GM04504 (cell line): ENCODE measurements at regions not wholly inside any gene's neighbourhood (a gene's known extent, or its start where the extent isn't known, plus 50 kb on each side); places are given as distances from the start of the nearest gene placed in this dataset.

Source experiments
- DNase-seq: peaks from one replicate; pipeline ENCODE4 v3.0.0-alpha.2; 2012; ENCODE audit warnings: low read depth

GRCh38 chr6:98137391-98137790, 697.0 kb upstream of the POU3F2 start:
- no peak for DNase-seq

DNA sequence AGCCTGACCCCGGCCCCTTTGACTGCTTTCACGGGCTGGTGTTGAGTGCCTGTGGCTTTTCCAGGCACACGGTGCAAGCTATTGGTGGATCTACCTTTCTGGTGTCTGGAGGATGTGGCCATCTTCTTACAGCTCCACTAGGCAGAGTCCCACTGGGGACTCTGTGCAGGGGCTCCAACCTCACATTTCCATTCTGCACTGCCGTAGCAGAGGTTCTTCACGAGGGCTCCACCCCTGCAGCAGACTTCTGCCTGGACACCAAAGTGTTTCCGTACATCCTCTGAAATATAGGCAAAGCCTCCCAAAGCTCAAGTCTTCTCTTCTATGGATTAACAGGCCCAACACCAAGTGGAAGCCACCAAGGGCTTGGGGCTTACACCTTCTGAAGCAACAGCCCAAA, 691.5 kb upstream of the POU3F2 start:
- no peak for DNase-seq

- DNase-seq, result no peak
These were observed 687.7 kb upstream of the POU3F2 start for GRCh38 chr6:98146656-98147055.

DNA sequence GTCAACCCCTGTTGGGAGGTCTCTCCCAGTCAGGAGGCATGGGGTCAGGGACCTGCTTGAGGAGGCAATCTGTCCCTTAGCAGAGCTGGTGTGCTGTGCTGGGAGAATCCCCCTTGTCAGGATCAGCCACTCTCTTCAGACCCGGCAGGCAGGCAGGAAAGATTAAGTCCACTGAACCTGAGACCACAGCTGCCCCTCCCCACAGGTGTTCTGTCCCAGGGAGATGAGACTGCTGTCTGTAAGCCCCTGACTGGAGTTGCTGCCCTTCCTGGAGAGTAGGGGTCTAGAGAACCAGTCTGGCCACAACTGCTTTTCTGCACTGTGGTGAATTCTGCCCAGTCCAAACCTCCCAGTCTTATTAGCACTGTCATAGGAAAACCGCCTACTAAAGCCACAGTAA, 677.8 kb upstream of the POU3F2 start:
- no peak for DNase-seq

- DNase-seq, result no peak
These were observed 654.8 kb upstream of the POU3F2 start for GRCh38 chr6:98179606-98180005.

- DNase-seq, result no peak
These were observed 634.3 kb upstream of the POU3F2 start for GRCh38 chr6:98200084-98200483.

DNA sequence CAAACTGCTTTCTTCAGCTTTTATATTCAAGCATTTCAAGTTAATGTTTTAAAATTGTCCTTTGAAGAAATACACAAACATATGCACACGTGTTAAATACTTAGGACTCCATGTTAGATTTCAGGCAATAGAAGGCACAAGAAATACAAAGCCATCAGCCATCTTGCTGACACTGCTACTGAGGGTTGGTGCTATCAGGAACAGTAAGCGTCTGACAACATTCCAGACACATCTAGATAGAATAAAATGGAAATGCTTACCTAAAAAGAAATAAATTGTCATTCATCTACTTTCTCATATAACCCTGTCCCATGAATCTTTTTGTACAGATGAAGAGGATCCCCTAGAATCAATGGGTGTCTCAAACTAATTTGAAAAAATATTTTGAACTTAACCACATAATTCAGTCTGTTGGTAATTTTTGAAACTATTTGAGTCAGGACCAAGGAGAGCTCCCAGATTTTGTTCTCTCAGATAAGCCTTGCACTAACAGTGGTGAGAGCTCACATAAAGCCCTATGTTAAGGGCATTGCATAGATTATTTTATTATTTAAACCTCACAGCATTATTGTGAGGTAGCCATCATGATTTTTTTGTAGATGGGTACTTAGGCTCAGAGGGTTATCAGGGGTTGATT, 631.1 kb upstream of the POU3F2 start:
- DNase-seq, result no peak

DNA sequence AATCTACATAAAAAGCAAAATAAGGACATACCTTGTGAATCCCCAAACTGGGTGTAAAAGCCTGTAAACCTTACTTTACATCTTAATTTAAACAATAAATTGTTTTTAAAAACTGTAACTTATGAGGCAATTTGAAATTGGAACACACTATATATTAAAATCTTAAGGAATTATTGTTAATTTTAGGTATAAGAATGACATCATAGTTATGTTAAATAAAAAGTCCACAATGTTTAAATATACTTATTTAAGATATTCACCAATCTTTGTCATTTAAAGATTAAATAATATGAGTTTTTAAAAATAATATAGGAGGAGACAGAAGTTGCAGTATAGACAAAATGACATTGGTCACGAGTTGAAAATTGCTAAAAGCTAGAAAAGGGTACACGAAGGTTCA, 621.9 kb upstream of the POU3F2 start:
- no peak for DNase-seq

DNA sequence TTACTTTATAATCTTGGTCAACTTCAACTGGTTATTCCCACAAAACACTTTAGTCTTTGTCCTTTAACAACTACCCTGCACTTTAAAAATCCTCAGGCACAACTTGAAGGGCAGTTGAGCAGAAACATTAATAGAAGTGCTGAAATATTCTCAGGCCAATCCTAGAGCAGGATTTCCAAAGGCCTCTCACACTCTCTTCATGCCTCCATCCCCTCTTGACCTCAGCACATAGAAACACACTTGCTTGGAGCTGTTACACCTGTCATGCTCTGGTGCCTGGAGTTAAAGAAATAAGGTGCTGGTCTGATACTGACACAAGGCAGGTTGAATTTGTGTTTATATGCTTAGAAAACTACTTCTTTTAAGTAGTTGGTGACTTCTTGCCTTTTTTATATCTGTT, 618.8 kb upstream of the POU3F2 start:
- DNase-seq, result no peak

GRCh38 chr6:98230250-98230649, 604.1 kb upstream of the POU3F2 start:
- no peak for DNase-seq

DNA sequence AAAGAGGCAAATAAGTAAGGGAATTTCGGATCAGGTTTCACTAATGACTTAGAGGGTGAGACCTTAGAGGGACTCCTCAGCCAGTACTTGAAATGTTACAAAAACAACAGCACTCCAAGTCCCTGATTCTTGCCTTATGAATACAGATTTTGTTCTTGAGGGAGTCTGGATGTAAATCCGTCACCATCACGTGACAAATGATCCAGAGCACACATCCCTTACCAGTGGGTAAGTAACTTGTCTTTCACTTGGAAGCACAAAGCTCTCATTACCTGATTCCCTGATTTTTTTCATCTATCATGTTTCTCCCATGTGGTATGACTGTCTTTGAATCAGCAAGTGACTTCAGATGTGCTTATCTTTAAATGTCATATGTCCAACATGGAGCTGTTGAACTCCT, 595.3 kb upstream of the POU3F2 start:
- DNase-seq, result no peak

- DNase-seq, result no peak
These were observed 592.7 kb upstream of the POU3F2 start for GRCh38 chr6:98241630-98242029.

GRCh38 chr6:98254624-98255023, 579.8 kb upstream of the POU3F2 start:
- no peak for DNase-seq

DNA sequence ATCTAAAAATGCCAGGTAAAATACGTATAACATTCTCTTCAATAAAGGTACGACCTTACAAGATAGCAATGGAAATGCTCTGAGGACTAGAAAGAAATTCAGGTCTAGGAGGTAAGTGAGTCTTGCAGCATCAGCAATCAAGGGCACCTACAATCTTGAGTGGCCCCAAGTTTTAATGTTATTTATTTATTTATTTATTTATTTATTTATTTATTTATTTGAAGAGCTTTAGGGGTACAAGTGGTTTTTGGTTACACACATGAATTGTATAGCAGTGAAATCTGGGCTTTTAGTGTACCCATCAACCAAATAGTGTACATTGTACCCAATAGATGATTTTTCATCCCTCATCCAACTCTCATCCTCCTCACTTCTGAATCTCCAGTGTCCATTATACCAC, 574.0 kb upstream of the POU3F2 start:
- no peak for DNase-seq

GRCh38 chr6:98272060-98272459, 562.3 kb upstream of the POU3F2 start:
- DNase-seq, result no peak

DNA sequence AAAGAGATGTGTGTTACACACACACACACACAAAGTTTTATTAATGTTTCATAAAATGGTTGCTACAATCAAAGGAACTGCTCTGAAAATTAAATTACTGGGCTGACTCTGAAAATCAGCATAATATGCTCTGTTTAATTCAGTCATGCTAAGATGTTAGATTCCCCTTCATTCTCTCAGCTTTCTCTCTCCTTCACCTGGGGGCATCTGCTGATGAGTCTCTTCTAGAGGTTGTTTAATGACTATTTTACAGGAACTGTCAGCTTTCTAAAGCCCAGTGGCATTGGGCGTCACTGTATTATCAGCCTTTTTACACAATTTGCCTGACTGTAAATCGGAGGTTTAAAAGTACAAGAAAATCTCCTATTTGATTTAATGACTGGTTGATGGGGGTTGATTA, 559.7 kb upstream of the POU3F2 start:
- no peak for DNase-seq

DNA sequence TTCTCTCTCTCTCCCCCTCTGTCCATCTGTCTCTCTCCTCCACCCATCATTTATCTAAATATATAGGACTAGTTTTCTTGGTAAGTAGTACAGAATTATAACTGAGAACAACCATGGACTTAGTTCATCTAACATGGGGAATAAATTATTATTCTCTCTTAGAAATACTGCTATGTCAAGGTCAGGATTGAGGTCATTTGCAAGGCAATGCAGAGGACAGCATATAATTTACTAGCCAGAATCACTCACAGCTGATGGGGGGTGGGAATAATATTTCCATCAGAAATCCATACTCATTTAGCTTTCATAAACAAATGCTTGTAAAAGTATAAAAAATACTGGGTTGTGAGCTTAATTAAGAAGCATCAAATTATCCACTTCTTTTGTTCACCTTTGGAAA, 553.9 kb upstream of the POU3F2 start:
- no peak for DNase-seq

DNA sequence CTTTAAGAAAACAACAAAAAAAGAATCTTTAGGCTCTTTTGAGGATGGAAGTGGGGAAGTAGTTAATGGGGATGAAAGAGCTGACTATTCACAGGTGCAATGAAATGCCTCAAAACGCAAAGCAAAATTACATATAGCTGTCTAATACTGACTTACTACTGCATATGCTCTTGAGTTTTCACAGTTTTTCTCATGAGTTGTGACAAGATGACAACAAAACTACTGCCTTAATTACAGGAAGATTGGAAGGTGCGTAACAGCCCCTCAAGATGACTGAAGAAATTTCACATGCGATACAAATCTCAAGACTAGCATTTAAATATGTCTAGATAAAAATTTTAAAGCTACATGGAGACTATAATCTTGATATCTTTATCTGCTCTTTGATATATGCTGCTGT, 547.8 kb upstream of the POU3F2 start:
- DNase-seq, result no peak

GRCh38 chr6:98287876-98288275, 546.5 kb upstream of the POU3F2 start:
- DNase-seq, result no peak

DNA sequence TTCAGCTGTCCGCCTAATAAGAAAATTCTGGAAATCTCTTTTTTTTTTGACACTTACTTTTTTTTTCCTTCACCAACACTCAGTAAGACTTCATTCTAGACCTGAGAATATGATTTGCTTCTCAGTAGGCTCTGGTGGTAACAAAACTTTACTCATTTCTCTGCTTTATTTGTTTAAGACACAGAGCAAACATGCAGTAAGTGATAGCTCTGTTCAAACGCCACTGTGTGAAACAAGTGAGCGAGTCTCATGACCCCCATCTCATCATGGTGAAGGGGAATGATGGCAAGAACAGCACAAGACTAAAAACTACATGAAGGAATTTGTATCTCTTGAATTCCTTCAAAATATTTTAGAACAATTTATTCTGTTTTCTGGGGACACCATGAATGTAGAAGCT, 541.6 kb upstream of the POU3F2 start:
- DNase-seq, result no peak

DNA sequence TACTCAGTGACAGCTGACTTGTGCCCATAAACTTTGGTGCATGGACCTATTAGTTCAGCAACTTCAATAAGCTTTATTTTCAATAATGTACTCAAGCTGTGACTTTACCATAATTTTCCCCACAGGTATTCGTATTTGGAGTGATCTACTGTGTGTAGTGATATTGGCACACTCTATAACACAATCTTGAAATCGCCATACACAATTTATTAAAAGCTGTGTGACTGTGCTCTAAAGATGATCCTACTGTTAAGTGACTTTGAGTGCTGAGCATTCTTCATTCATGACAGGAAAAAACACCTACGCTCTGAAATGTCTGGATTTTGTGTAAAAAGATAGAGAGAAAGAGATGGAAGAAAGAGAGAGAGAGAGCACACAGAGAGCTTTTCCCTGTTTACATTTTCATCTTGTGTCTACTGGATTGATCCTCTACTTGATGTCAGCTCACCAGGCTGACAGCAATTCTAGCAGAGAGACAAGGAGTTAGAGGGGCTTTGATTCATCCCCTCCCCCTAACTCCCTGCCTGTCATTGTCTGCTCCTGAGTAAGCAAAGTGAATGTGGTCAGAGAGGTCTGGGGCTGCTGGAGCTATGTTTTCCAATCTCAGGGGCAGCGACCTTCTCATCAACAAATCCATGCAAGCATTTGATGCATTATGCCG, 538.7 kb upstream of the POU3F2 start:
- no peak for DNase-seq

GRCh38 chr6:98308564-98308963, 525.8 kb upstream of the POU3F2 start:
- DNase-seq, result no peak

DNA sequence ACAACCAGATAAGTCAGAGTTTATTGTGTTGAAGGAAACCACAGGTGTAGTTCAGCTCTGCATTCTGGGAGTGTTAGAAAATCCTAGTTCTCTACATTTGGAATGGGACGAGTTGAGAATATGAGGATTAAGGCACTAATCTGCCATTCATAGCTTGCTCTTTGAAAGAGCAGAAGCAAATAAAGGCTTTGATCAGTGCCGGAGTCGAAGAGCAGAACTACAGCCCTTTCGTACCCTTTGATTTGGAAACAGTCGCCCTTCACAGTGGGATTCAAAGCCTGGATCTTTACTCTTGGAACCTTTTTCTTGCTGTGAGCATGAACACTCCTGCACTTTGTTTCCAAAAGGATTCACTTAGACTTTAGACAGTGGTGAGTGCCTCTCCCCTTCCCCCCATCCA, 523.9 kb upstream of the POU3F2 start:
- DNase-seq, result no peak

DNA sequence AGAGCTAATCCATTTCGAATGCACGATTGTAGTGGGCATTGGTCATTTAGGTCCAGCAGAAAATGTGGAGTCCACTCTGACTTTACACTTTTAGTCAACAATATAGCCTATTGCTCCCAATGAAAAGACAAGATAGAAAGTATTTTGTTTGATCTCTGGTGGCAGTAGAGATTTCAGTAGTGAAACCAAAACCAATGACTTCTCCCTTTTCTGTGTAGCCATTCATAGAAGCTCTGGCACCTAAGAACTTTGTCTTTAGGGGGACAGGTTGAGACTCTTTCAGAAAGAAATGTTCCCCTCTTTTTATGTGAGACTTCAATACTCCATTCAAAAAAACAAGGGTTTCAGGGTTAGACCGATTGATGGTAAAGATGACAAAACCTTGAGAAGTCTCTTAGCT, 510.8 kb upstream of the POU3F2 start:
- no peak for DNase-seq
